ENCODE measurements at regions not wholly inside any gene's neighbourhood (a gene's known extent, or its start where the extent isn't known, plus 50 kb on each side); places are given as distances from the start of the nearest gene placed in this dataset.

DNA sequence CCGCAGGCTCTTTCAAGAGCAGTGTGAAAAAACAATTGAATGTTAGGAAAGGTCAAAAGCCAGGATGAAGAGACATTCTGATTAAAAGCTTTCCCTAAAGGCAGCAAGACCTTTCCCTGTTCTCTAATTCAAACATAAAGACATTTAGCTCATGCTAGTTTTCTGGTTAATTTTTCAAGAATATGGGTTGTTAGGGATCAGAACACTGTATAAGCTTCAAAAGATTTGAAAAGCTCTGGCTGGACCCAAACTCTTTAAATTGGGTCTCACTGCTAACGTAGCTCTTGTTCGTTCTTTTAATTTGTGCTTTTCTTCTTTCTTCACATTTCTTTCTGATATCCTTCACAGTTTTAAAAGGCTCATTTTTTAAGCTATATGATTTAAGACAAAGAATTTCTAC lies 877.0 kb downstream of the EFNB2 start:
- H3K27ac ChIP-seq = no peak overlapping the region
- TF ChIP-seq, protein P1, sequence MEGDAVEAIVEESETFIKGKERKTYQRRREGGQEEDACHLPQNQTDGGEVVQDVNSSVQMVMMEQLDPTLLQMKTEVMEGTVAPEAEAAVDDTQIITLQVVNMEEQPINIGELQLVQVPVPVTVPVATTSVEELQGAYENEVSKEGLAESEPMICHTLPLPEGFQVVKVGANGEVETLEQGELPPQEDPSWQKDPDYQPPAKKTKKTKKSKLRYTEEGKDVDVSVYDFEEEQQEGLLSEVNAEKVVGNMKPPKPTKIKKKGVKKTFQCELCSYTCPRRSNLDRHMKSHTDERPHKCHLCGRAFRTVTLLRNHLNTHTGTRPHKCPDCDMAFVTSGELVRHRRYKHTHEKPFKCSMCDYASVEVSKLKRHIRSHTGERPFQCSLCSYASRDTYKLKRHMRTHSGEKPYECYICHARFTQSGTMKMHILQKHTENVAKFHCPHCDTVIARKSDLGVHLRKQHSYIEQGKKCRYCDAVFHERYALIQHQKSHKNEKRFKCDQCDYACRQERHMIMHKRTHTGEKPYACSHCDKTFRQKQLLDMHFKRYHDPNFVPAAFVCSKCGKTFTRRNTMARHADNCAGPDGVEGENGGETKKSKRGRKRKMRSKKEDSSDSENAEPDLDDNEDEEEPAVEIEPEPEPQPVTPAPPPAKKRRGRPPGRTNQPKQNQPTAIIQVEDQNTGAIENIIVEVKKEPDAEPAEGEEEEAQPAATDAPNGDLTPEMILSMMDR (IDR thresholded peaks at IDR 0.05) = no peak
- TF ChIP-seq POLR2A (IDR thresholded peaks at IDR 0.05) = no peak
- no peaks in the 10 kb centered on the region for H3K4me1 ChIP-seq (replicated peaks in 1 of 2)
- no peak overlapping the region for H3K4me3 ChIP-seq
- H3K27me3 ChIP-seq = no peaks in the 10 kb centered on the region
- no peaks in the 10 kb centered on the region for H3K36me3 ChIP-seq (replicated peaks in 1 of 2)
- no peaks in the 10 kb centered on the region for H3K9me3 ChIP-seq (replicated peaks in 1 of 3)
- no peak for DNase-seq
- intact Hi-C loops (cut with DNase I) = no loop called here
- WGBS, 4 donors = 73 to 86% (median 76%) methylated on average over 3 of the region's 3 CpGs

- no peak overlapping the region for H3K27ac ChIP-seq
- H3K27me3 ChIP-seq = no peaks in the 10 kb centered on the region
- intact Hi-C loops (cut with DNase I) = no loop called here
- 63 to 74% (median 67%) methylated on average over 2 of the region's 2 CpGs for WGBS, 4 donors
- H3K4me1 ChIP-seq (replicated peaks in 1 of 2) = no peaks in the 10 kb centered on the region
- peaks cover 0 to 9% (median 0%) of the 10 kb centered on the region in 3 donors for H3K9me3 ChIP-seq (replicated peaks in 1 of 3)
- no peak for DNase-seq
- no peak overlapping the region for H3K4me3 ChIP-seq
- H3K36me3 ChIP-seq (replicated peaks in 1 of 2) = no peaks in the 10 kb centered on the region
- TF ChIP-seq, protein P1 (IDR thresholded peaks at IDR 0.05) = no peak
- no peak for TF ChIP-seq POLR2A (IDR thresholded peaks at IDR 0.05)
These were observed 880.4 kb downstream of the EFNB2 start for GRCh38 chr13:105655046-105655445.

DNA sequence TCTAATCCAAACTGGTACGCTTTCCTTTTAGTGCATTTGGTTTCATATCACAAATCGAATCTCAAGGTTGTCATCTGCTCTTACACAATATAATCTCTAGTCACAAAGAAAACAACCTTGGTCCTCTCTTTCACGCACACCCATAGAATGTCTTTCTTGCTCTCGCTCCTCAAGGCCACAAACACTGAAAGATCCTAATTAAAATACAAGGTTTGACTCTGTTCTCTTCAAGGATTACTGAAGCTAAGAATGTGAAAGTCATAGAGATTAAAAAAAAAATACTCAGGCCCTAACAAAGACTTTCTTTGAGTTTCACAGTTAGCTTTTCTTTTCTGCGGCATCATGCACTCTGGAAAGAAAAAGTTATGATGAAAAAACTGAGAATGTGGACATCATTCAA lies 891.5 kb downstream of the EFNB2 start:
- no peaks in the 10 kb centered on the region for H3K4me1 ChIP-seq (replicated peaks in 1 of 2)
- no peaks in the 10 kb centered on the region for H3K36me3 ChIP-seq (replicated peaks in 1 of 2)
- intact Hi-C loops (cut with DNase I) = no loop called here
- H3K9me3 ChIP-seq (replicated peaks in 1 of 3) = peaks cover 0 to 10% (median 0%) of the 10 kb centered on the region in 3 donors
- 49 to 64% (median 54%) methylated on average over 5 of the region's 5 CpGs for WGBS, 4 donors
- no peak for DNase-seq
- no peaks in the 10 kb centered on the region for H3K27me3 ChIP-seq
- no peak overlapping the region for H3K4me3 ChIP-seq
- no peak for TF ChIP-seq POLR2A (IDR thresholded peaks at IDR 0.05)
- TF ChIP-seq, protein P1 (IDR thresholded peaks at IDR 0.05) = no peak
- H3K27ac ChIP-seq = no peak overlapping the region

DNA sequence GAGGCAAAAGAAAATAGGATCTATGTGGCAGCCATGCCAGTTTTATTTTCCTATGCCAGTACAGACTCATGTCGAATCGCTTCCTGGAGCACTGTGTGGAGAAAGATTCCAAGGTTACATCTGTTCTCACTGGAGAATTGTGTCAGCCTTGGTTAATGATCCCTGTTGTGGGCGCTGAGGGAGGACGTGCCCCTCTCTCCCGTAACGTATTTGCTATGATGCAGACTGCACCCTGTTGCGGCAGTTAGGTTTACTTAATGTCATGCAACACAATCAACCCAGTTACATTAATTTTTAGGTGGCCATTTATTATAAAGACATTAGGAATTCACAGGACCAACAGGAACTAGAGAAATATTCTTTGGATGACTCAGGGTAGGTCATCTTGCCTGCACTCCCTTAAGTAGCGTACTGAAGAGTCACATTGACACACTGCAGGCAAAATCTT lies 892.9 kb downstream of the EFNB2 start:
- no peaks in the 10 kb centered on the region for H3K36me3 ChIP-seq (replicated peaks in 1 of 2)
- H3K27ac ChIP-seq = no peak overlapping the region
- peaks cover 0 to 2% (median 0%) of the 10 kb centered on the region in 3 donors for H3K9me3 ChIP-seq (replicated peaks in 1 of 3)
- no peak for DNase-seq
- no peaks in the 10 kb centered on the region for H3K27me3 ChIP-seq
- intact Hi-C loops (cut with DNase I) = no loop called here
- TF ChIP-seq, protein P1 (IDR thresholded peaks at IDR 0.05) = no peak
- H3K4me3 ChIP-seq = no peak overlapping the region
- no peaks in the 10 kb centered on the region for H3K4me1 ChIP-seq (replicated peaks in 1 of 2)
- WGBS, 4 donors = 85 to 95% (median 91%) methylated on average over 8 of the region's 8 CpGs
